ENCODE measurements at regions not wholly inside any gene's neighbourhood (a gene's known extent, or its start where the extent isn't known, plus 50 kb on each side); places are given as distances from the start of the nearest gene placed in this dataset.

DNA sequence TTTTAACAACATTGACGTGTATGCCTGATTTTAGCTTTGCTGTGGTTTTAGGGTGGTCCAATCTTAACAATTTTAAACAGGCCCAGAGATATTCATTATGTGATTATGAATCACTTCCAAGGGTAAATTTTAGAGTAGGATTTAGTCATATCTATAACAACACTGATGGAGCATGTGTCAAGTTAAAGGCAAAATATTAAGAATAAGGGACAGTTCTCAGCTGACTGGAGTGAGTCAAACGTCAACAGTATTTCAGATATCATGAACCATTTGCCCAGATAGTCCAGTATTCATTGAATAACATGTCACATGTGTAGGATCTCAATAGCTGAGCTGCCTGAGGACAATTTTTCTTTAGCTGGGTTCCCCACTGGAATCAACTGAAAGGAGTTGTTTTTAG, 61.3 kb upstream of the VCX2 start:
- no peak for DNase-seq

DNA sequence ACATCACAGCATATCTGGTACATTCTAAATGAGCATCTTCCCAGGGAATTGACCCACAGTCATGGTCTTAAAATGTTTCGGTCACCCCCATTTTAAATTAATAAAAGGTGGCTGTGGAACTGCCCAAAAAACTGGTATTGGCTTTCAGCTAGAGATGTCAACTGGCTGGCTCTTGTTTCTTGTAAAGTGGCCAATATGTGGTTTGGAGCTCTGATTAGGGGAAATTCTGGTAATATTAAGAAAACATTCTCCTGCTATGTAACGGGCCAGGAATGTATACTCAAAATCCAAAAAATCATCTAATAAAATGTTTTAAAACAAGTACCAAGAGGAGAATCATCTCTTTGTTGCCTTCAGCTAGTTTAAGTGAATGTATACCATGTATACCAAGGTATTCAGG, 62.0 kb upstream of the VCX2 start:
- DNase-seq: no peak

GRCh38 chrX:8235026-8235425, 64.0 kb upstream of the VCX2 start:
- peak; percentile 3 for DNase-seq

DNA sequence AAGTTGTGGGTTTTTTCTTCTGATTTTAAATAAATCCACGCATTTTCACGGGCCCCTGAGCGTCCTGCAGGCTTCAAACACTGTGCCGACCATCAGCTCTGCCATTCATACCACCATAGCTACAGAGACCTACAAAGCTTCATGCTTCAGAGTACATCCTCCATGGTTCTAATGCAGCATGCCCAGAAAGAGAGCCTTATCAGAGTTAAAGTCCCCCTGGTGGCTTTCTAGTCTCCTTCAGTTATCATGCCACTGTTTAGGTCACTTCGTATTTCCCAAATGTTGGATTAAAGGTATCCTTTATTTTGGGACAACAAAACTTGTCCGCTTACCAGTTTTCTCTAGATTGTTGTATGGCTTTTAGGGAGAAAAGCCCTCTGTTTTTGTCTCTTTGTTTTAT, 66.7 kb upstream of the VCX2 start:
- DNase-seq: no peak

GRCh38 chrX:8242431-8243020, 71.5 kb upstream of the VCX2 start:
- peak; percentile 5 for DNase-seq

DNA sequence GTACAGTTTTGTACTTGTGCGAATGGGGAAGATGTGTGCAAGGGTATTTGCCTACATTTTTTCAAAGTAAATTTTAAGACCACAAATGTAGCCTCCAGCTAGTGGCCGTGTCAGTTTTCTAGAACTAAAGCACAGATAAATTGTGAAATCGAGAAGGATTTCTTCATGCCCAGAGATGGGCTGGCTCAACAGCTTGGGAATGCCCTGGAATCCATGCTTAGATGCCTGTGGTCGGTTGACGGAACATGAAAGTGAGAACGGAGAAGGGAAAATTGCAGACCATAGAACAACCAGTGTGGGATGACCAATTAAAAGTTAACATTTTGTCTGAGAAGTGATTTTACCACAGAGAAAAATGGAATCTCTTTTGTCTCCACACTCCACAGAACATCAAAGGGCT, 73.2 kb upstream of the VCX2 start:
- DNase-seq: peak; percentile 35

- DNase-seq: peak; percentile 3
These were observed 74.3 kb upstream of the VCX2 start for GRCh38 chrX:8245411-8245810.

DNA sequence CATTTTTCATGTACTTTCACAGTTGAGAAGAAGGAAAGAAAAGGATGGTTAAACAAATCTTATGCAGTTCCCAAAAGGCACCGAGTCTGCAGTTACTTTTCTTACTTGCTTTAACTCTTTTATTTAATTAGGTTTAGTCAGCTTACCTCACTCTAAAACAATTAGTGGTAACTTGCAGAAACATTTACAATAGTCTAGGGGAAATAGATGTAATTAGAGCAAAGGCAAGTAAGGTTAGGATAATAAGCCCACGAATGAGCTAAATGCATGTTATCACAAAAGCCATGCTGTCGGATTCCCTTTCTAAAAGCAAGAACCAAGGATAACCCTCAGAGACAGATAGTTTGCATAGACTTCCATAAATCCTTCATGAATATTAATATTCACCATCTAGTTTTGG, 82.0 kb upstream of the VCX2 start:
- no peak for DNase-seq

GRCh38 chrX:8254401-8254800, 83.3 kb upstream of the VCX2 start:
- peak; percentile 55 for DNase-seq

DNA sequence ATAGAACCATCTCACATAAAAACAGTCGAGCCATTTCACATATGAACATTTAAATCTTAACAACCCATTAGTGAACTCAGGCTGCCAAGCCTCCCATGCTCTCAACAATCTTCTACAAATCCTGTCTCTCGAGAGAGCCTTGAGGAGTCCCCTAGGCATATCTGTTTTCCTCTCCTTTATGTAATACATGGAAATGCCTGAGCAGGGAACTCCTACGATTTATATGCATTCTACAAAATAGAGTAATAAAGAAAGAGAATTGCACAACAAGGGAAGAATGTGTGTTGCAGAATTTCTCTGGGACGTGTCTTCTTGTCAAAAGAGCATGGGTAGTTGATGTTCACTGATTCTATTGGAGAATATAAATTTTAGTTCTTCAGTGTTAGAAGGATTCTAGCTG, 101.8 kb upstream of the VCX2 start:
- peak; percentile 69 for DNase-seq

DNA sequence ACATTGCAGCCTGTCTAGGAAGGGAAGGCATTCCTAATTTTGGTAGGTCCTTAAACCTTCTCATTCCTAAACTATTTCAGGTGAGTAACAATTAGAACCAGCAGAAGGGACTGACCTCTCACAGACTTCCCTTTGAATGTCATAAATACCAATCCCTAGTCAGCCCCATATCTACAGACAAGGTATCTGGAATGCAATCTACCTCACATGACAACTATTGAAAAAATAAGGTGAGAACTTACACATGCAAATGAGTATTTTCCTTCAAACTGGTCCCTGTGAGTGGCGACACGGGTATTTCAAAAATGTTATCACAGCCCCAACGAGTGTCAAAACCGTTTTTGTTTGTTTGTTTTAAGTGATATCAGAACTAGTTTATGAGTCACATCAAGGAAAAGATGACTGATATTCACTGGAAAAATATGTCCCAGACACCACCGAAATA, 102.4 kb upstream of the VCX2 start:
- DNase-seq: peak; percentile 56

GRCh38 chrX:8274170-8274569, 103.1 kb upstream of the VCX2 start:
- DNase-seq: peak; percentile 22

GRCh38 chrX:8278557-8278956, 107.5 kb upstream of the VCX2 start:
- DNase-seq: no peak

- DNase-seq: no peak
These were observed 108.3 kb upstream of the VCX2 start for GRCh38 chrX:8279323-8279722.

DNA sequence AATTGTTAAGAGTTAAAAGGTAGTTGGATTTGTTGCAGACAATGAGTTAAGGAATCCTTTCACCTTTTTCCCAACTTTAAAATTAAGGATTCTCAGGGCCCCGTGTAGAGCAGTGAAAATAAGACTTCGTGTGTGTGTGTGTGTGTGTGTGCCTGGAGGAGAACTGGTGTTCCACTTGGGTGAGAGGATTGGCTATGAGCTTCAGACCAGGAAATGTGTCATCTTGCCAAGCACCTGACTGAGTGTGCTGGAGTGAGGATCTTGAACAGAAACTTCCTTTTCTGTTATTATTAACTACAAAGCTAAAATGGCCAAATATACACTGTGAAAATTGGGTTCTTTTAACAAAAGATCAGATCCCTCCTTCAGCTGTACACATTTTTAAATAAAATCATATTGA, 113.1 kb upstream of the VCX2 start:
- peak; percentile 57 for DNase-seq

- peak; percentile 9 for DNase-seq
These were observed 117.5 kb upstream of the VCX2 start for GRCh38 chrX:8288590-8288989.

GRCh38 chrX:8289523-8289922, 118.5 kb upstream of the VCX2 start:
- DNase-seq: peak; percentile 31

- DNase-seq: peak; percentile 53
These were observed 126.7 kb upstream of the VCX2 start for GRCh38 chrX:8297766-8298165.

DNA sequence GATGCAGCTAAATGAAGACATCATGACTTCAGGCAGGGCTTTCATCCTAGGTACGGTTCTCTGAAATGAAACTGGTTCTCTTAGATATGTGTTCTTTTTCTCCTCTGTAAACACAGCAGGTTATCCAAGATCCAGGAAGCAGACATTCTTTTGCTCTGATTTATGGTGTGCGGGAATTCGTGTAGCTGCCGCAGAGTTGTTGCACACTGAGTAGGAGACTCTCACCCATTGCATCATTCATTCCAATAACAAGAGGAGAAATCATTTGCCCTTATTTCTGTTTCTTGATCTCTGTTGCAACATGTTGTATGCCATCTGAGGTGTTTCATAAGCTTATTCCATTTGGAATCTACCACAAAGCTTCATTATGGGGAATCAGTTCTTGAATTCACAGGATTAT, 133.6 kb upstream of the VCX2 start:
- peak; percentile 33 for DNase-seq

GRCh38 chrX:8305350-8305749, 134.3 kb upstream of the VCX2 start:
- no peak for DNase-seq

GRCh38 chrX:8306291-8306925, 135.3 kb upstream of the VCX2 start:
- no peak for DNase-seq

DNA sequence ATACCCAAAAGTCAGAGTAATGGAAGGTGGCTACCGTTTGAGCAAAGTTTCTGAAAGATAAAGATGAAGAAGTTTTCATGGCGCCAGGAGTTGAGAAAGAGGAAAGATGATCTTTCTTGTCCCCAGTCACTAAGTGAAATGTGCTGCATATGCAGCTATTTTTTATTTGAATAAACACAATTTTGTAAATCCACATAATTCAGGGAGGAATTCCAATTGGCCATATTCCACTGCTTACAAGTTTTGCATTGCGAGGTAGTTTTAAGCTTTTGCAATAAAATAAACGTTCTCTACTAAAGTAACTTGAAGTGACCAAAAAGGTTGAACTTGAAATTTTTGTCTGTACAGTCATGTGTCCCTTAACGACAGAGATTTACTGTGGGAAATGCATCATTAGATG, 139.3 kb upstream of the VCX2 start:
- DNase-seq: no peak

- DNase-seq: no peak
These were observed 142.8 kb upstream of the VCX2 start for GRCh38 chrX:8313844-8314243.

DNA sequence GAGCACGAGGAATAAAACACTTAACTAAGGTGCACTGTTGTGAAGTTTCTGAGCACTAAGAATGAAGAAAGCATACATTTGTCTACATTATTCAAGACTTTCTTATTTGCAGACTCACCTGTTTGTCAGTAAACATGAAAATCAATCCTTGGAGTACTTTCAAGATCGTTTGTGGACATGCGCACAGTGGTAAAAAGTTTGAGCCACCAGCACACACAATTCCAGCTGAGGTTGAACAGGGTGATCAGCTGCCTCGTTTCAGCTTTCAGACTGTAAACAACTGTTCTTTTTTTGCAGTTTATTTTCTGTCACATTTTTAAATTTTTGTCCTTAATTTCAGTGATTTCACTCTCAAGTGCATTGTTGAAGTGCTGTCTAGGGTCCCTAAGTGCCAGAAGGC, 143.8 kb upstream of the VCX2 start:
- DNase-seq: no peak

- DNase-seq: no peak
These were observed 145.3 kb upstream of the VCX3B start for GRCh38 chrX:8319359-8319758.
